ENCODE measurements at regions not wholly inside any gene's neighbourhood (a gene's known extent, or its start where the extent isn't known, plus 50 kb on each side); places are given as distances from the start of the nearest gene placed in this dataset.
A peak's percentile ranks its signal among the peaks of the same experiment; 100 is the strongest.

DNA sequence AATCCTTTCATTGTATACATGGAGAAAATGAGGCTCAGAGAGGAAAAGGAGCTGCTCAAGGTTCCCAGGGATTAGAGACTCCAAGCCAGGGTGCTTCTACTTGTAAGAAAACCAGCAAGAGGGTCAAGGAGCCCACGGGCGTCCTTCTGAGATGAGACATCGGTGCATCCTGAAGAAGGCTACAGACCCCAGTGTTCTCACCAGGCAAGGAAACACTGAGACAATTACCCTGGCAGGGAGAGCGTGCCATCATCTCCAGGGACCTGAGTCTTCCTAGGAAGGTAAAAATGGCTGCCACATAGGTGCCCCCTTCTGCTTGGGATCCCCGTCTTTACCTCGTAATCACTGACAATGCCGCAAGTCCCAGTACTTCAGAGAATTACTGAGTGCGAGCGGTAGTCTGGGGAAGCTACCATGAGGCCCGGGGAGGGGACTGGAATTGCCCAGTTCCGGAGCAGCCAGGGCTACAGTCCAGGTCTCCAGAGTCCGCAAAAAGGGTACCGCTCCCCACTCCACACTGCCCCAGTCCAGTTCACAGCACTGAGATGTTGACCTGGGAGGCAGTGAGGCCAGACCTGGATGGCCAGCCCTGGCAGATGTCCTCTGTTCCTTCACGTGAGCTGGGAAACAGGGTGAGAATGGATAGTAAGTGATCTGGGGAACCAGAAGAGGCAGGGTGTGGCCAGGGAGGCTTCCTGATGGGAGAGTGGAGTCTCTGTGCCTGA is 164.7 kb upstream of the SMAD3 start:
- no peak for DNase-seq (ENCODE audit: low read depth in 2 of 3, low spot score in 2 of 3)

DNA sequence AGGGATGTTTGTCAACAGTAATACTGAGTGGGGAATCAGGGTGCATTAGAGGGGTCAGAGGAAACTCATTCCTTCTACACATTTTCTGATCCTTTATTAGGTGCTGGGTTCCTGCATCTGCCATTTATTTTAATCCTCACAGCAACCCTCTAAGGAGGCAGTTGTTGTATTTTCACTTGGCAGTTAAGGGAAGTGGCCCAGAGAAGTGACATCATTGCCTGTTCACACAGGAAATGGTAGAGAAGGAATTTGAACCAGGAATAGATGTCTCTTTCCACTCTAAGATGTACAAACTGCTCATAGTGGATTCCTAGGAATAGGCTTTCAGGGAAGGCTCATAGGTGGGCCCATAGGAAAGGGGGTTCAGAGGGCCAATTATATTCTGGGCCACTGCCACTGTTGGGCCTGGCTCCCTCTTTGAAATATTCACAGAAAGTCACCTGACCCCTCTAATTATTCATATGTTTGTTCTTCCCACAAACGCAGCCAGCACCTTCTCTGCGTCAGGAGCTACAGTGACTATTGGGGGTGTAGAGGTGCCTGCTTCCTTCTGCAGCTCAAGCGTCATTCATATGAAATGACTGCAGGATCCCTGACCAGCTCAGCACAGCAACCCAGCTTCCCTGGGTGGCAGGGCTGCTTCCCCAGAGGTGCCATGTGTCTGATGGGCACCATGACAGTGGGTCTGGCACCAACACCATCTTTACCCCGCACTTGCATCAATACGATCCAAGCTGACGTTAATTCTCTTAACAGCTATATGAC is 163.9 kb upstream of the SMAD3 start:
- no peak for DNase-seq (ENCODE audit: low read depth in 2 of 3, low spot score in 2 of 3)

DNA sequence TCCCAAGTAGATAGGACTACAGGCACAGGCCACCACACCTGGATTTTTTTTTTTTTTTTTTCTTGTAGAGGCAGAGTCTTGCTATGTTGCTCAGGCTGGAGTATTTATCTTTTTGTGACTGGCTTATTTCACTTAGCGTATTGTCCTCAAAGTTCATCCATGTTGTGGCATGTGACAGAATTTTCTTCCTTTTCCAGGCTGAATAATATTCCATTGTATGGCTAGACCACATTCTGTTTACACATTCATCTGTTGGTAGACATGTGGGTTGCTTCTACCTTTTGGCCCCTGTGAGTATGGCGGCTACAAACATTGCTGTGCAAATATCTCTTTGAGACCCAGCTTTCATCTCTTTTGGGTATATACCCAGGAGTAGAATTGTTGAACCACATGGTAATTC is 160.2 kb upstream of the SMAD3 start:
- no peak for DNase-seq (ENCODE audit: low read depth in 2 of 3, low spot score in 2 of 3)

DNA sequence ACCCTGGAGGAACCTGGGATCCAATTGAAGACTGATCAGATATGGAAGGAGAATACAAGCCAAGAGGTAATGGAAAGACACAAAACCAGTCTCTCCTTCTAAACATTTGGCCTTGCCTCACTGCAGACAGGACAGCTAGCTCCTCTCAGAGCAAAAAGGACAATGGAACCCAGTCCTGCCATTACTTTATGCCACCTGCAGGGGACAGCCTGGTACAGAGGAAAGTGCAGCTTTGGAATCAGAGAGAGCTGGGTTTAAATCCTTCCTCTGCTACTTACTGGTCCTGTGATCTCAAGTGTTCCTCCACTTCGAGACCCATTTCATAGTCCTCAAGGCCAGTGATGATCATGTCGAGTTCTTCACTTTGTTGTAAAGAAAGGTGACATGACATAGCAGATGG is 159.4 kb upstream of the SMAD3 start:
- no peak for DNase-seq (ENCODE audit: low read depth in 2 of 3, low spot score in 2 of 3)

DNA sequence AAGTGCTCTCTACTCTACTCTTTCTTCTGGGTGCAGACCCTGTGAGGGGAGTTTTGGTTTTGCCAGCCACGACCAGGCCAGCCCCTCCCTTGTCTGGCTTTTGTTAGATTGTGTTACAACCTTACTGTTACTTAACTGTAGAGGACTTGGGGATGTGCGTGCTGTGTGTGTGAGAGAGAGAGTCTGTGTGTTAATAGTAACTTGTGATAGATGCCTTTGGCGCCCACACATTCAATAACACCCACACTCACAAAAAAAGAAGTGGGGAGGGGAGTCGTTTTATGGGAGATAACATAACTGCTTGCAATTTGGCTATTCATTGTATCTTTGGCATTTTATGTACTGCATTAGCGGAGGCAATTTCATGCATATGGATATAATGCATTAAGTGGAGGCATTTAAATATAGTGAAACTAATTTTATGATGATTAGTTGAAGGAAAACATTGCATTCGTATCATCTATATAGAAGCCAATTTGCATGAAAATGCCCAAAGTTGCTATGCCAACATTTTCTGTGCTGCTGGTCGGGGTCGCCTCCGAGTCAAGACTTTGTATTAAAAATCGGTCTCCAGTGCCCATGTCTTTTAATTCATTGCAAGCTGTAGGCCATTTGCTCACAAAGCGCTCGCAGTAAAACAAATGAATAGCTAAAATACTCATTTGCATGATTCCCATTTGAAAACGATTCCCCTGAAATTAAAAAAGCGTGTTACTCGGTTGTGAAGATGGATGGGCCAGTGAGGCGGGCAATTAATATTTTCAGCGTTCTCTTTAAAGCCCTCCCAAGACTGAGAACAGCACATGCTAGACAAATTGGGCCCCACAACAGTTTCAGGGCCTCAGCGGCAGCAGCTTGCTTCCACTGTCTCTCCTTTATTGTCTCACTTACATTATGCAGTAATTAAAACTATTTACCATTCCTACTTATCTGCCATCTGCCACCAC is 158.5 kb upstream of the SMAD3 start:
- DNase-seq (ENCODE audit: low read depth in 2 of 3, low spot score in 2 of 3): no peak

DNA sequence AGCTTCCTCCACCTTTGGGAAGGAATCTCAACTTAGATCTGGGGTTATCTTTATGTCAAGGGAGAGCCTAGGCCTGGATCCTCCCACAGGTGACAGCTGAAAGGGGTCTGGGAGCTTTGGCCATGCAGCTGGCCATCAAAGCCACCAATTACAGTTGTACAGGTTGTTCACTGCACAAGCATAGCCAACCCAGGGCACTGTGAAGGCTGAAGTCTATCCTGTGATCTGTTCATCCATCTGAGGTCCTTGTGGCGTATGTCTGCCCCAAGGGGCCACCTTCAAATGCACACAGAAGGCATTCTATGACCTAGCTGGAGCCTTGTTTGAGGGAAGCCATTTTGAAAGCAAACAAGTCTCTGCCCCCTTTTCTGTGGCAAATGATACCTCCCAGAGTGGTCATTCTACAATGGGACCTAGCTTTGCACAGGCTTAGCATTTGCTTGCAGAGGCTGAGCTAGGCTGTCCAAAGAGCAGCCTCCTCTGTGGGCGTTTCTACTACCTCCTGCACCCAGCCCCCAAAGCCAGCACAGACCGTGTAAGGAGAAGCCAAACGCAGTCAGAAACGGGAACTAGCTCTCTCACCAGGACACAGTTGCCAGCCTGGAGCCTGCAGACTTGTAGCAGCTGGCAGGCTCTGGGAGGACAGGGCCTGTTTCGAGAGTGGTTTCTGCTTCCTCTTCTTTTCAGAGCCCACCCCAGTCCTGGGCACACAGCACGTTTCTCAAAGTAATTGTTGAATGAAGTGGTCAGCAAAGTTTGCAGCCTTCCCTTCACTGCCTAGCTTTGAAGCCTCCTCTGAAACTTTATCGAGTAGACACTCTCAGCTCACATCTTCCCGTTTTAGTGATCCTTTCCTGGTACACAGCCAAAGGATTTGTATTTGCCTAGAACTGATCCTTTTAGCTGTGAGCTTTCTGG is 157.3 kb upstream of the SMAD3 start:
- DNase-seq (ENCODE audit: low read depth in 2 of 3, low spot score in 2 of 3): peak in 2 of 3 donors; percentile 74 to 94

DNA sequence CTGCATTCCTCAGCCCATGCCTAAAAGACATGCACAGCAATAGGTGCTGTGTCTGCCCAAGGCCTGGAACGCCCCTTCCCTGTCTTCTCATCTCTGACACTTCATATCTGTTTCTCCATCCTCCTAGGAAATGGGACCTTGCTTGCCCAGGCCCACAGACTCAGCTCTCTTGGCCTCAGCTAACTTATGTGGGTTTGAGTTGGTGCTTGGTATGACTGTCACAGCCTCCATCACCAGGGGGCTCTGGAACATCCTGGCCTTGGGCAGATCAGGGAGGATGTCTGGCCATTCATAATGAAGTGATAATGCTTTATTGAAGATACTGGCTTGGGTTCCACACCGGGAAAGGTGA is 156.7 kb upstream of the SMAD3 start:
- DNase-seq (ENCODE audit: low read depth in 2 of 3, low spot score in 2 of 3): no peak

DNA sequence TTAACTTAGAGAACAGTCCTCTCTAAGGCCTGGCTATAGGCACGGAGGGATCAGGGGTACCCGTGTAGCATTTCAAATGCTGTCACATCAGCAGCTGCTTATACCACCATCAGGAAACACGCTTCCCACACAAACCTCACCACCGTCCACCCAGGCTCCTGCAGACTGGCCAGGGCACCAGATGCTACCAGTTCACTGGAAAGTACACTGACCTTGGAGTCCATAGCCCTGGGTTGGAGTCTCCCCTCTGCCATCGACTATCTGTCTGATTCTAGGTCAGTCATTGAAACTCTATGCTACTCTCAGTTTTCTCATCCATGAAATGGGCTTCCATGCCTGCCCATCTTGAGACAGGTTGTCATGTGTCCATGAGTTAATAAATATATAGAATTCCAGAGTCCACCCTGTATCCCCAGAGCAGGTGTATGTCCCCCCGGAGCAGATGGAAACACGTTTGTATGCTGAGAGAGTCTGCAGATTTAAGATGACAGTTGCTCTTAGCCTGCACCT is 156.0 kb upstream of the SMAD3 start:
- no peak for DNase-seq (ENCODE audit: low read depth in 2 of 3, low spot score in 2 of 3)

DNA sequence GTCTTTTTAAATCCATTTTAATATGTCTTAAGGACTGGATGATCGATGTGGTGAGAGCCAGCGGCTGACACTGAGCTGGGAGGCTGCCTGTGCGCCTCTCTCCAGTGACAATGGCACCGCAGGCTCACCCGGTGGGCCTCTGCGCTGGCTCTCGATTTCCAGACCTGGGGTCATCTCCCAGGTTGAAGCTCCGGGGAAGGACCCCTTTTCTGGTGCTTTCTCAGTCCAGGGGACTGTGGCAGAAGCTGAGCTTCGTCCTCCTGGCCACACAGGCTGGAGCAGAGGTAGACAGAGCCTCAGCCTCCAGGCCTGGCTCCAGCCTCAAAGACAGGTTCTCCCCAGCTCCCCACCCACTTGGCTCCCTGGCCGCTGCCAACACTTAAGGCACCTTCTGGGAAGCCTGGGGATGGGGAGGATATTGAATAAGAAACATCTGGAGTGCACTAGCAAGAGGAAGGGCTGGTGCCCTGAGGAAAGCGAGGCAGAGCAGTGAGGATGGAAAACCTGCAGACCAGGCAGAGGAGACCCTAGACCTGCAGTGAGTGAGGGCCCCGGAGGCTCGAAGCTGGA is 154.2 kb upstream of the SMAD3 start:
- DNase-seq (ENCODE audit: low read depth in 2 of 3, low spot score in 2 of 3): no peak

DNA sequence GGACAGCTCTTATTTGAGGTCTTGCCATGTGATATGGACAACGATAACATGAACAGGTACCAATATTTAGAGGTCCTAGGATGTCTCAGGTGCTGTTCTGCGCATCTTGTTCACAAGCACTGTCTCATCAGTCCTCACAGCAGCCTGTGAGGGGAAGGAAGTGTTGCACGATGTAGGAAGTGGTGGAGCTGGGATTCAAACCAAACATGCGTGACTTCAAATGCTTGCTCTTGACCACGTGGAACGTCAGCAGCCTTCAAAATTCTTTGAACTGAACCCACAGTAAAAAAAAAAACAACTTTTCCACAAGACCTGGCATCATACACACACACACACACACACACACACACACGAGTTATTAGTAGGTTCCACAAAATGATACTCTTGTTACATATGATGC is 153.4 kb upstream of the SMAD3 start:
- DNase-seq (ENCODE audit: low read depth in 2 of 3, low spot score in 2 of 3): peak in 2 of 3 donors; percentile 34 to 36

DNA sequence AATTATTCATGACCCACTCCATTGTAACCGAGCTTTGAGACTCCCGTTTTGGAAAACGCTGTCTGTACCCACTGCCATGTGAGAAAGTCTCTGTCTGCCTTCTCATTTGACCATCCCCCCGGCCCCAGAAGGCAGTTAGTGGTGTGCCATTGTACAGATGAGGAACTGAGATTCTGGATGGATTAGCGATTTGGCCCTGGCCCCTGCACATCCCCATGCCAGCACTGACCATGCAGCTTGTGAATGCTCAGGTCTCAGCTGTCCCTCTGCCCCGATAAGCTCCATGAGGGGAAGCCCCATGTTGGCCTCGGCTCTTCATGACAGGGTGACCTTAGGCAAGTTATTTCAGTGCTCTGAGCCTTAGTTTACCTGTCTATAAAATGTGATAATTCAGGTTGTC is 153.0 kb upstream of the SMAD3 start:
- no peak for DNase-seq (ENCODE audit: low read depth in 2 of 3, low spot score in 2 of 3)

DNA sequence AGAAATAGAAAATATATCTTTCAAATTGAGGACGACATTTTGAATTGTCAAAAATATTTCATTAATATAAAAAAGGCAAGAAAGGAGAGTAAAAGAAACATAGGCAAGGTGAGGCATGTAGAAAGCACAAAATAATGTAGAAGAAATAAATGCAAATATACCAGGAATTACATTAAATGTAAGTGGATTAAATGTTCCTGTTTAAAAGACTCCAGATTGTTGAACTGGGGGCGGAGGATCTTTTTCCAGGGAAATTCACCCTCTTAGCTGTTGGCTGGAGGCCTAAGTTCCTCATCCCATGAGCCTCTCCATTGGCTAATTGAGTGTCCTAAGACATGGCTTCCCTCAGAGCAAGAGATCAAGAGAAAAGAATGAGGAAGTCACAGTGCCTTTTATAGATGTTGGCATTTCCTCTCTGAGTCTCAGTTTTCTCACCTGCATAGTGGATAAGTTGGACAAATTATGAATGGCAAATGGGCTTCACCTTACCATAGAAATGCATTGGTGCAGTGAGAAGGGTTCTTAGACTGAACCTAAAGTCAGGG is 147.4 kb upstream of the SMAD3 start:
- no peak for DNase-seq (ENCODE audit: low read depth in 2 of 3, low spot score in 2 of 3)

DNA sequence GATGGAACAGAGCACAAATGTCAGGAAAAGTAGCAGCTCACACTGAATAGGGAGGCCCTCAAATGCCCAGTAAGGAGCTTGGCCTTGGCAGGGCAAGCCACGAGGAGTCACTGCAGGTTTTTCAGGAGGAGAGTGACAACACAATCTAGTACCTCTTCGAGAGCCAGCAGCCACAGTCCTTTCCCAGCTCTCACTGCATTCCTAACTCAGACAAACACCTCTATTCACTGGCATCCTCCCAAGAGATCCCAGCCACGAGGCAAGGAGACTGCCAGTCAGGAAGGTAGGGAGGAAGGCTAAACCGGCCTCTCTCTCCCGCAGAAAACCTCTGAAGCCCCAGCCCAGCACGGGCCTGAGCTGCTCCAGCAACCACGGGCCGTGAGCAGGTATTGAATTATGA is 146.0 kb upstream of the SMAD3 start:
- no peak for DNase-seq (ENCODE audit: low read depth in 2 of 3, low spot score in 2 of 3)

DNA sequence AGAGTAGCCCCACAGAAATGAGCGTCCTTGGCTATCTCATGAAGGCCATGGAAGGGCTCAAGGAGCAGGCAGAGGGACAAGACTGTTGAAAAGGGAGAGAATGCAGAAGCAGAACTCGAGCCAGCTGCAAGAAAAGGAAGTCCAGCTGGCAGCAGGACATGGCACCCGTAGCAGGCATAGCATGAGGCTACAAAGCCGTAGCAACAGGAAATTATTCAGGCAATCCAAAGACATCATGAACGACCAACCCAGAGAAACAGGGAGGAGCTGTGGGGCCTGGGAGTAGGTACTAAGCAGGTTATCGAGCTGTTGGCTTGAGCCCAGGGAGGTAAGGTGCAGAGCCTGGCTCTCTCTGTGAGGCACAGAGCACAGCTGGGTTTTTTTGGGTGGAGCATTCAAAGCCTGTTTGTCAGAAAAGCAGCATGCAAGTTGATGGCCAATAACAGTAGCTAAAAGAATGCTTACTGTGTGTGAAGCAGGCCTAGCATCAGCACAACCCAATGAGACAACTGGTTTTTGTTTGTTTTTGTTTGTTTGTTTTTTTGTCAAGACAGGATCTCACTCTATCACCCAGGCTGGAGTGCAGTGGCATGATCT is 144.0 kb upstream of the SMAD3 start:
- DNase-seq (ENCODE audit: low read depth in 2 of 3, low spot score in 2 of 3): peak in 2 of 3 donors; percentile 51 to 87

DNA sequence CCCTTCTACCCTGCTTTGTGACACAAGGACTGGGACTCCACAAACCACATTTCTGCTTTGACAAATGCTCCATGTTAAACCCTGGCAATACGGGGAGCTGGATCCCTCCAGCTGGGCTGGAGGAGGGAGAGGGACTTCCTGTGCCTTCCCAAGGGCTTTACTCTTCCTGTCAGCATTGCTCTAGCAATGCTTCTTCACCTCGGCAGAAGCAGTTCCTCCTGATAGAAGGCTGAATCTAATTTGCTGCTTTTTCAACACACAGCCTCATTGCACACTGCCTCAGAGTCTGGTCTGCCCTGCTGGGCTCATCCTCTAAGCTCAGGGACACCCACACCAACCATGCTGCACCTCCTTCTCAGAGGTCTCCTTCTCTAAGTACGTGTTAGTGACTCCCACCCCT is 142.8 kb upstream of the SMAD3 start:
- no peak for DNase-seq (ENCODE audit: low read depth in 2 of 3, low spot score in 2 of 3)

DNA sequence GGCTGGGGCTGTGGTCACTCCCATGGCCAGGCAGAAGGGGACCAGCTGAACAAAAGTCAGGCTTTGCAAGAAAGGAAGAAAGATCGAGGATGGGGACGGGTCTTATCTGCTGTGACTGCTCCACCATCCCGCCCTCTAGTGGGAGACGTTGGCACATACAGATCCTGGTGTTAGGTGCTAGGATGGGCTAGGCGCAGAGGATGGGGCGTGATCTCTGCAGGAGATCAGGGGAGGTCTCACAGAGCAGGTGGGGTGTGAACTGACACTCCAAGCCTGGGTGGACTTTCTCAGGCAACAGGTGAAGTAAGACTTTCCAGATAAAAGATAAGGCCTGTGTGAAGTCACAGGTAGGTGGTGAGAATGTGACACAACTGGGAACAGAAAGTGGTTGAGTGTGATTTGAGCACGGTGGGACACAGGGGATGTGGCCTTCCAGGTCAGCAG is 141.9 kb upstream of the SMAD3 start:
- DNase-seq (ENCODE audit: low read depth in 2 of 3, low spot score in 2 of 3): peak in 2 of 3 donors; percentile 26 to 46

DNA sequence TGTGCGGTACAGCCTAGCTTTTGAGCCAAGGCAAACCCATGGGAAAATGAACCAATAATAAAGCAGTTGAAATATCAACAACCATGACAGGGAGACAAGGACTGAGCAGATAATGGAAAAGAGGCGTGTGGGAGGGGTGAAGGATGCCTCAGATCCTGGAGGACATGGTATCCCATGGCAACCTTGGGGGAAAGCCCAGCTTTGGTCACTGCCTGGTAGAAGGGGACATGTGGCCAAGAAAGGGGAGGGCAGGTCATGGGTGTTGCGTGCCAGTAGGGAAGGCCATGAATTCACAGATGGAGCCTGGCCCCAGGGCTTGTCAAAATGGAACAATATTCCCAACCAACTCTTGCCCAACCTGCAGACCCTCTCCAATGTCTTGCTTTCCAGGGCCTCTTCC is 140.5 kb upstream of the SMAD3 start:
- no peak for DNase-seq (ENCODE audit: low read depth in 2 of 3, low spot score in 2 of 3)

DNA sequence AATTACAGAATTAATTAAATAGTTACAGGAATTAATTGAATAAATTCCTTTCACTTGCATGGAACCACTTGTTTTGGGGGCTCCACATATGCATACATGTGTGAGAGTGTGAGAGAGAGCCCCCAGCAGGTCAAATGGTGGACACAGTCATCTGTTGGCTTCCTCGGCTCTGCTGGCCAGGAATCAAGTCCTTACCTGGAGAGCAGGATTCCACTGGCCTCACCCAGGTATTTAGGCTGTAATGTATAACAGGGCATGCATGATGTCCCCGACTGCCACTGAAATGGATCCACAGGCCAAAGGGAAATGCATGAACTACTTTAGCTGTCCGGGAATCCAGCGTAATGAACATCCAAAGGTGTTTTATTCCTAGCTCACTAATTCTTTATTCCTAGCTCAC is 139.7 kb upstream of the SMAD3 start:
- DNase-seq (ENCODE audit: low read depth in 2 of 3, low spot score in 2 of 3): no peak

Data from hematopoietic multipotent progenitor cell (in vitro differentiated cells).